Astrocyte (in vitro differentiated cells and primary cell): ENCODE measurements at regions not wholly inside any gene's neighbourhood (a gene's known extent, or its start where the extent isn't known, plus 50 kb on each side); places are given as distances from the start of the nearest gene placed in this dataset.
"Not testable (repeated sequence)": the region's sequence is repeated elsewhere in the genome, so short reads cannot be mapped to it uniquely, and the experiment has no call there.

Experiments used
- CTCF ChIP-seq: IDR thresholded peaks from 2 replicates; pipeline ENCODE4 v1.5.1; 2011; ENCODE audit warnings: low read depth, mild to moderate bottlenecking, inconsistent platforms, low read length, moderate library complexity; ENCODE audit not compliant: insufficient read depth
- EZH2 ChIP-seq: IDR thresholded peaks from 2 replicates; pipeline ENCODE4 v1.6.1; 2012; ENCODE audit warnings: mild to moderate bottlenecking, low read length, inconsistent platforms; ENCODE audit not compliant: insufficient read depth

DNA sequence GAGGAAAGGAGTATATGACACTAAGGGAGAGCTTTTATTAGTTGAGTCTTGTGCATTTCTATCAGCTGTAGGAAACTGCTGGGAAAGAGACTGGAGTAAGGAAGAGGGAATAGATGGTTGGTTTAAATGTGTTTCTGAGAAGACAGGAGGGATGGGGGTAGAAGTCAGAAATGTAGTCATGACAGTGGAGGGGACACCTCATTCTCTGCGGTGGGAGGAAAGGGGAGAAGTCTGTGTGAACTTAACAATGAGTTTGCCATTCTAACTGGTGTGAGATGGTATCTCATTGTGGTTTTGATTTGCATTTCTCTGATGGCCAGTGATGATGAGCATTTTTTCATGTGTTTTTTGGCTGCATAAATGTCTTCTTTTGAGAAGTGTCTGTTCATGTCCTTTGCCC is 187.5 kb upstream of the DPYD start:
- TF ChIP-seq CTCF, EZH2: not testable (repeated sequence)
